ENCODE measurements at regions not wholly inside any gene's neighbourhood (a gene's known extent, or its start where the extent isn't known, plus 50 kb on each side); places are given as distances from the start of the nearest gene placed in this dataset.

- H3K36me3 ChIP-seq (replicated peaks in 1 of 2; ENCODE audit: control insufficient read depth in 1 of 2, insufficient read depth in 2 of 2, low read length in 1 of 2), result no peaks in the 10 kb centered on the region
- peaks cover 0 to 6% of the 10 kb centered on the region in 2 experiments; a peak in 2 of 4 replicates for H3K4me1 ChIP-seq (ENCODE audit: control insufficient read depth in 1 of 2, insufficient read depth in 2 of 2, low read depth in 1 of 2, low read length in 1 of 2)
- H3K27ac ChIP-seq (ENCODE audit: low read depth in 2 of 2, low read length in 1 of 2), result no peak overlapping the region
- no peaks in the 10 kb centered on the region for H3K9me3 ChIP-seq
- H2AFZ ChIP-seq (ENCODE audit: low read depth), result no peak overlapping the region
- no peaks in the 10 kb centered on the region for H3F3A ChIP-seq (replicated peaks; ENCODE audit: insufficient read depth)
- no peak overlapping the region for H3K9ac ChIP-seq
- H3K9me2 ChIP-seq, result no peaks in the 10 kb centered on the region
- DNase-seq, result peak; percentile 39
- ChIA-PET POLR2A (no interaction called here), CTCF (interaction anchor here (0.6 kb wide), 1 partner anchor 10 kb away, joined by 3 read pairs; no protein-coding TSS in a partner anchor)
- no peak overlapping the region for H3K4me3 ChIP-seq (ENCODE audit: low read depth in 2 of 2, low read length in 1 of 2)
- H3K27me3 ChIP-seq (ENCODE audit: insufficient read depth), result no peaks in the 10 kb centered on the region; the same call in 1 of the 2 replicates
- 46% methylated on average over 8 of the region's 8 CpGs for WGBS (ENCODE audit: low lambda C conversion rate)
- H3K79me2 ChIP-seq (ENCODE audit: insufficient read depth), result no peaks in the 10 kb centered on the region
- TF ChIP-seq EP300 (IDR thresholded peaks at IDR 0.05; ENCODE audit: borderline replicate concordance in 1 of 2, low read depth in 1 of 2, low read length in 1 of 2) (peak in 1 of 2 experiments; percentile 20; a peak in 1 of 4 replicates), GATA2 (CRISPR knock-in tag; IDR thresholded peaks at IDR 0.05) (no peak), MXI1 (IDR thresholded peaks at IDR 0.05; ENCODE audit: low read depth, low read length) (peak; percentile 92), NRF1 (IDR thresholded peaks at IDR 0.05; ENCODE audit: low read depth, low read length) (no peak), FOSL2 (IDR thresholded peaks at IDR 0.05; ENCODE audit: borderline replicate concordance, low read depth) (no peak)
- no peaks in the 10 kb centered on the region for H4K20me1 ChIP-seq (ENCODE audit: insufficient read depth)
- H3K4me2 ChIP-seq, result no peak overlapping the region
Observed at GRCh38 chr1:57761628-57762027, 337.8 kb upstream of the DAB1 start.

- H3K9me2 ChIP-seq, result no peaks in the 10 kb centered on the region
- ChIA-PET CTCF (interaction anchor here (1.2 kb wide), 1 partner anchor 31 kb away, joined by 3 read pairs; no protein-coding TSS in a partner anchor), POLR2A (no interaction called here)
- H2AFZ ChIP-seq (ENCODE audit: low read depth), result no peak overlapping the region
- no peaks in the 10 kb centered on the region for H3K79me2 ChIP-seq (ENCODE audit: insufficient read depth)
- H3K9me3 ChIP-seq, result no peaks in the 10 kb centered on the region
- 44% methylated on average over 1 of the region's 1 CpG for WGBS (ENCODE audit: low lambda C conversion rate)
- no peak overlapping the region for H3K9ac ChIP-seq
- H3K4me3 ChIP-seq (ENCODE audit: low read depth in 2 of 2, low read length in 1 of 2), result no peak overlapping the region
- no peak for DNase-seq
- H3K4me2 ChIP-seq, result no peak overlapping the region
- H3K27me3 ChIP-seq (ENCODE audit: insufficient read depth), result no peaks in the 10 kb centered on the region
- no peaks in the 10 kb centered on the region for H4K20me1 ChIP-seq (ENCODE audit: insufficient read depth)
- H3K27ac ChIP-seq (ENCODE audit: low read depth in 2 of 2, low read length in 1 of 2), result no peak overlapping the region
- no peaks in the 10 kb centered on the region for H3F3A ChIP-seq (replicated peaks; ENCODE audit: insufficient read depth)
- no peaks in the 10 kb centered on the region for H3K36me3 ChIP-seq (replicated peaks in 1 of 2; ENCODE audit: control insufficient read depth in 1 of 2, insufficient read depth in 2 of 2, low read length in 1 of 2)
- no peaks in the 10 kb centered on the region for H3K4me1 ChIP-seq (ENCODE audit: control insufficient read depth in 1 of 2, insufficient read depth in 2 of 2, low read depth in 1 of 2, low read length in 1 of 2)
- TF ChIP-seq USF1 (IDR thresholded peaks at IDR 0.05; ENCODE audit: borderline replicate concordance, low read depth) (no peak), JUND (IDR thresholded peaks at IDR 0.05) (no peak), MEF2A (IDR thresholded peaks at IDR 0.05; ENCODE audit: borderline replicate concordance, low read depth) (no peak), GATA2 (CRISPR knock-in tag; IDR thresholded peaks at IDR 0.05) (no peak), MAX (IDR thresholded peaks at IDR 0.05; ENCODE audit: low read depth) (no peak), USF2 (IDR thresholded peaks at IDR 0.05; ENCODE audit: borderline replicate concordance, low read depth, low read length) (no peak), IRF3 (IDR thresholded peaks at IDR 0.05; ENCODE audit: low read depth, low read length) (no peak), NRF1 (IDR thresholded peaks at IDR 0.05; ENCODE audit: low read depth, low read length) (no peak), TCF12 (IDR thresholded peaks at IDR 0.05) (no peak), ELF1 (IDR thresholded peaks at IDR 0.05) (no peak), ZBTB33 (IDR thresholded peaks at IDR 0.05; ENCODE audit: borderline replicate concordance, low read depth) (no peak), PBX3 (IDR thresholded peaks at IDR 0.05) (no peak), EP300 (IDR thresholded peaks at IDR 0.05; ENCODE audit: borderline replicate concordance in 1 of 2, low read depth in 1 of 2, low read length in 1 of 2) (no peak), CHD2 (IDR thresholded peaks at IDR 0.05; ENCODE audit: low read length, partially characterized antibody) (no peak), FOXM1 (IDR thresholded peaks at IDR 0.05; ENCODE audit: low read depth) (no peak), POLR2AphosphoS5 (IDR thresholded peaks at IDR 0.05; ENCODE audit: low read depth, low read length) (no peak), SIN3A (IDR thresholded peaks at IDR 0.05; ENCODE audit: borderline replicate concordance, low read depth, low read length) (no peak)
Observed at GRCh38 chr1:57752843-57753242, 329.0 kb upstream of the DAB1 start.

All from SK-N-SH (cell line).